Body of pancreas (tissue), 4 donors: ENCODE measurements at regions not wholly inside any gene's neighbourhood (a gene's known extent, or its start where the extent isn't known, plus 50 kb on each side); places are given as distances from the start of the nearest gene placed in this dataset.

Experiments used
- ATAC-seq: fragments of 150-250 bp; one replicate; pipeline ENCODE4 v1.9.1; 2016
- DNase-seq, 4 donors: peaks; one replicate each; pipeline ENCODE4 v3.0.0-alpha.2; 2019
- H3K27ac ChIP-seq, 4 donors: fragments of 200-600 bp; sonication (generic); 1 replicate in 3 of 4; 2 replicates in 1 of 4; pipeline versions ENCODE4 v1.5.1 to v1.6.1; 2016 to 2019; ENCODE audit warnings: mild to moderate bottlenecking in 1 of 4, mixed read lengths in 1 of 4, moderate library complexity in 1 of 4
- H3K27me3 ChIP-seq, 2 donors: fragments of 200-600 bp; sonication (generic); one replicate each; pipeline ENCODE4 v1.6.0; 2016; ENCODE audit warnings: mild to moderate bottlenecking in 1 of 2
- H3K36me3 ChIP-seq, 2 donors: fragments of 200-600 bp; sonication (generic); replicated peaks in 1 of 2; 2 replicates each; pipeline ENCODE4 v1.5.1; 2016; ENCODE audit warnings: low read depth in 2 of 2; ENCODE audit not compliant: insufficient read depth in 1 of 2
- H3K4me1 ChIP-seq: fragments of 200-600 bp; sonication (generic); one replicate; pipeline ENCODE4 v1.6.0; 2016
- H3K4me3 ChIP-seq, 2 donors: fragments of 200-600 bp; sonication (generic); 1 replicate in 1 of 2; 2 replicates in 1 of 2; pipeline ENCODE4 v1.5.1; 2016 to 2019
- H3K9me3 ChIP-seq, 3 donors: fragments of 200-600 bp; sonication (generic); 1 replicate in 2 of 3; 2 replicates in 1 of 3; pipeline ENCODE4 v1.5.1; 2016
- CTCF ChIP-seq, 7 experiments: fragments of 450-650 bp in 4 of 7; fragments of 200-600 bp in 3 of 7; sonication (generic) in 3 of 7; IDR thresholded peaks; one replicate each; pipeline ENCODE4 v1.5.1; 2016 to 2019; ENCODE audit warnings: antibody characterized with exemption in 7 of 7
- POLR2A ChIP-seq, 3 donors: fragments of 450-650 bp; IDR thresholded peaks; one replicate each; pipeline ENCODE4 v1.6.1; 2016; ENCODE audit warnings: antibody characterized with exemption in 3 of 3, mild to moderate bottlenecking in 2 of 3
- WGBS, 2 donors: methylation state at CpG; one replicate each; pipeline ENCODE4 v1.1.5; 2017; 5-methylcytosine and 5-hydroxymethylcytosine counted together
- intact Hi-C: fragments of 100-400 bp; cut with DNase I; formaldehyde crosslinking; loops from one replicate; pipeline ENCODE4 v1.15.1; 2023

GRCh38 chr10:56606202-56606601, 245.1 kb upstream of the ZWINT start:
- TF ChIP-seq CTCF (IDR thresholded peaks at IDR 0.05), result no peak
- no peak for TF ChIP-seq POLR2A (IDR thresholded peaks at IDR 0.05)
- DNase-seq (no peak), ATAC-seq (no peak)
- H3K27ac ChIP-seq, result no peak overlapping the region
- no peaks in the 10 kb centered on the region for H3K9me3 ChIP-seq
- no peak overlapping the region for H3K4me3 ChIP-seq
- H3K36me3 ChIP-seq, result no peaks in the 10 kb centered on the region
- WGBS, 2 donors, result 80 to 81% methylated on average over 1 of the region's 1 CpG
- no peaks in the 10 kb centered on the region for H3K4me1 ChIP-seq
- intact Hi-C loops, result no loop called here
- no peaks in the 10 kb centered on the region for H3K27me3 ChIP-seq

GRCh38 chr10:56605051-56605450, 244.0 kb upstream of the ZWINT start:
- TF ChIP-seq POLR2A (IDR thresholded peaks at IDR 0.05), result no peak
- no peak for TF ChIP-seq CTCF (IDR thresholded peaks at IDR 0.05)
- Histone ChIP-seq H3K27ac (no peak overlapping the region), H3K4me3 (no peak overlapping the region), H3K9me3 (no peaks in the 10 kb centered on the region), H3K36me3 (no peaks in the 10 kb centered on the region), H3K4me1 (no peaks in the 10 kb centered on the region), H3K27me3 (no peaks in the 10 kb centered on the region)
- WGBS, 2 donors, result 24 to 28% methylated on average over 8 of the region's 8 CpGs
- DNase-seq, result no peak
- intact Hi-C loops, result no loop called here
- ATAC-seq, result no peak

- H3K27me3 ChIP-seq, result no peaks in the 10 kb centered on the region
- H3K4me3 ChIP-seq, result no peak overlapping the region
- H3K4me1 ChIP-seq, result no peaks in the 10 kb centered on the region
- H3K36me3 ChIP-seq, result no peaks in the 10 kb centered on the region
- ATAC-seq (no peak), DNase-seq (no peak)
- intact Hi-C loops, result no loop called here
- WGBS, 2 donors, result 76 to 82% methylated on average over 12 of the region's 12 CpGs
- no peak overlapping the region for H3K27ac ChIP-seq
- no peak for TF ChIP-seq POLR2A (IDR thresholded peaks at IDR 0.05)
- TF ChIP-seq CTCF (IDR thresholded peaks at IDR 0.05), result no peak
- H3K9me3 ChIP-seq, result no peaks in the 10 kb centered on the region
Measured at GRCh38 chr10:56604624-56605023, 243.6 kb upstream of the ZWINT start.

- no peaks in the 10 kb centered on the region for H3K27me3 ChIP-seq
- no peaks in the 10 kb centered on the region for H3K9me3 ChIP-seq
- TF ChIP-seq CTCF (IDR thresholded peaks at IDR 0.05), result no peak
- TF ChIP-seq POLR2A (IDR thresholded peaks at IDR 0.05), result no peak
- 52 to 68% methylated on average over 2 of the region's 2 CpGs for whole genome bisulfite sequencing, 2 donors
- no peaks in the 10 kb centered on the region for H3K4me1 ChIP-seq
- H3K4me3 ChIP-seq, result no peak overlapping the region
- no peak for ATAC-seq
- H3K36me3 ChIP-seq, result no peaks in the 10 kb centered on the region
- intact Hi-C loops, result no loop called here
- no peak for DNase-seq
- H3K27ac ChIP-seq, result no peak overlapping the region
Measured at GRCh38 chr10:56599201-56599600, 238.1 kb upstream of the ZWINT start.

- H3K4me1 ChIP-seq, result no peaks in the 10 kb centered on the region
- DNase-seq, result no peak
- H3K4me3 ChIP-seq, result no peak overlapping the region
- no peak overlapping the region for H3K27ac ChIP-seq
- TF ChIP-seq POLR2A (IDR thresholded peaks at IDR 0.05) (no peak), CTCF (IDR thresholded peaks at IDR 0.05) (no peak)
- H3K9me3 ChIP-seq, result no peaks in the 10 kb centered on the region
- intact Hi-C loops, result no loop called here
- ATAC-seq, result no peak
- WGBS, 2 donors, result 27 to 30% methylated on average over 4 of the region's 4 CpGs
- H3K27me3 ChIP-seq, result no peaks in the 10 kb centered on the region
- H3K36me3 ChIP-seq, result no peaks in the 10 kb centered on the region
Measured at GRCh38 chr10:56596257-56596656, 235.2 kb upstream of the ZWINT start.
